Renal cortical epithelial cell (primary cell): ENCODE measurements at regions not wholly inside any gene's neighbourhood (a gene's known extent, or its start where the extent isn't known, plus 50 kb on each side); places are given as distances from the start of the nearest gene placed in this dataset.
"Not testable (repeated sequence)": the region's sequence is repeated elsewhere in the genome, so short reads cannot be mapped to it uniquely, and the experiment has no call there.

Experiments used
- DNase-seq: peaks from one replicate; pipeline ENCODE4 v3.0.0-alpha.2; 2011; ENCODE audit warnings: low read depth

- DNase-seq = not testable (repeated sequence)
These were observed 60.5 kb upstream of the PSME4 start for GRCh38 chr2:54031288-54031687.

- no peak for DNase-seq
These were observed 60.0 kb upstream of the PSME4 start for GRCh38 chr2:54030806-54031205.

GRCh38 chr2:54030396-54030741, 59.6 kb upstream of the PSME4 start:
- DNase-seq = no peak

GRCh38 chr2:54029721-54030395, 59.1 kb upstream of the PSME4 start:
- no peak for DNase-seq

- DNase-seq = not testable (repeated sequence)
These were observed 54.8 kb upstream of the PSME4 start for GRCh38 chr2:54025463-54026075.

- DNase-seq = no peak
These were observed 53.8 kb upstream of the PSME4 start for GRCh38 chr2:54024576-54024975.

DNA sequence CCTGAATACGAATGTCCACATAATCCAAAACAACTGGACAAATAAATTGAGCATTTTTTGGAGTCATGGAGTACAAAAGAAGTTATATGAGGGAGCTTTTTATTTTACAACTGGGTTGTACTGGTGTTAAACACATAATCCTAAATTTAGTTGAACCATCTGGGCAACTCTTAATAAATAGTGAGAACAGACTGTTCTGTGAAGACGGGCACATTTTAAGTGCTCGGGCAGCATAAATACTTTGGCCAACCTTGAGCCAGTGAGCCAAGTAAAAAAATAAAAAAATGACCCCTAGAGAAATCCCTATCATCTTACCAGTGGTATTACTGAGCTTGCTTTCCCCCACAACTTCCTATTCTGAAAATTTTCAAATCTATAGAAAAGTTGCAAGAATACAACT, 50.9 kb upstream of the PSME4 start:
- no peak for DNase-seq

GRCh38 chr2:54020793-54021414, 50.1 kb upstream of the PSME4 start:
- no peak for DNase-seq
